ENCODE measurements at regions not wholly inside any gene's neighbourhood (a gene's known extent, or its start where the extent isn't known, plus 50 kb on each side); places are given as distances from the start of the nearest gene placed in this dataset.

DNA sequence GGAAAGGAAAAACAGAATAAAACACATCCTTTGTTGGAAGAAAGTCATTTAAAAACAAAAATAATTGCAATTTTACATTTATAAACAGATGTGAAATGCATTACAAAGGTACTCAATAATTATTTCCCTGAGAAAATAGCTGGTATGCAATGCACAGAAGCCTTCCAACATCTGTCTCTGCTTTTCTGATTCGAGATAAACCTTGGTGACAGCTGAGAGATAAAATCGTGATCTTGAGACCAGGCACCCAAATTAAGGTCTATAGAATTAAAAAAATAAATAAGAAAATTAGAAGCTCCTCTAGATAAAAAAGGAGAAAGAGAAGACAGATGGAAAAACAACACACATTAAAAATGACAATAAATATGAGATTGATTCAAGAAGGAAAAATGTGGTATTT, 544.0 kb downstream of the SPRY1 start:
- DNase-seq (ENCODE audit: low read depth): no peak

DNA sequence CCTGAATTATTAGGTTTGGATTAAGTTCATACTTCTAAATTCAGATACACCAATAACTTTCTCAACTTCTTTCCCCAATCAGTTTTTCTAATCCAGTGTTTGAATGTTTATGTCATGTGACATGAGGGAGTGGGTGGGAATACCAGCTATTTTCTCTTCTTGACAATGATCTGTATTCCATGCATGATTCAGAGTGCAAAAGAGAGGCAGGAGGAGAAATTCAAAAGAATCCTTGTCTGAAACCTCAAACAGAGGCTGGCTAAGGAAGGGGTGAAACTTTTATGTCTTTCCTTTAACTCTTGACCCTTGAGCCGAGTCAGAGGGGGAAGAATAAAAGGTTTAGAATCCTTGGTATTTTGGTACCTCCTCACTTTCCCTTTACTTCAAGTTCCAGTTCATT, 544.7 kb downstream of the SPRY1 start:
- no peak for DNase-seq (ENCODE audit: low read depth)

GRCh38 chr4:123943976-123944375, 547.4 kb downstream of the SPRY1 start:
- DNase-seq (ENCODE audit: low read depth): no peak

DNA sequence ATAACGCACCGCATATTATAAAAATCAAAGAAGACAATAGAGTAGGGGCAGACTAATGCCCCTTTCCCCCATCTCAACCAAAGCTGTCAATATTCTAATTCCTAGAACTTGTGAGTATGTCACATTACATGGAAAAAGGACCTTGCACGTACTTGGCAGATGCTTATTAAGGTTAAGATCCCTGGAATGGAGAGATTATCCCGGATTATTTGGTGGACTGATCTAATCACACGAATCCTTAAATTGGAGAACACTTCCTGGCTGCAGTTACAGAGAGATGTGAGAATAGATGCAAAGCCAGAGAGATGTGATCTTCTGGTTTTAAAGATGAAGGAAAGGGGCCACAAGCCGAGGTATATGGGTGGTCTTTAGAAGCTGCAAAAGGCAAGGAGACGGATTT, 548.7 kb downstream of the SPRY1 start:
- DNase-seq (ENCODE audit: low read depth): no peak

GRCh38 chr4:123950530-123950929, 553.9 kb downstream of the SPRY1 start:
- no peak for DNase-seq (ENCODE audit: low read depth)

DNA sequence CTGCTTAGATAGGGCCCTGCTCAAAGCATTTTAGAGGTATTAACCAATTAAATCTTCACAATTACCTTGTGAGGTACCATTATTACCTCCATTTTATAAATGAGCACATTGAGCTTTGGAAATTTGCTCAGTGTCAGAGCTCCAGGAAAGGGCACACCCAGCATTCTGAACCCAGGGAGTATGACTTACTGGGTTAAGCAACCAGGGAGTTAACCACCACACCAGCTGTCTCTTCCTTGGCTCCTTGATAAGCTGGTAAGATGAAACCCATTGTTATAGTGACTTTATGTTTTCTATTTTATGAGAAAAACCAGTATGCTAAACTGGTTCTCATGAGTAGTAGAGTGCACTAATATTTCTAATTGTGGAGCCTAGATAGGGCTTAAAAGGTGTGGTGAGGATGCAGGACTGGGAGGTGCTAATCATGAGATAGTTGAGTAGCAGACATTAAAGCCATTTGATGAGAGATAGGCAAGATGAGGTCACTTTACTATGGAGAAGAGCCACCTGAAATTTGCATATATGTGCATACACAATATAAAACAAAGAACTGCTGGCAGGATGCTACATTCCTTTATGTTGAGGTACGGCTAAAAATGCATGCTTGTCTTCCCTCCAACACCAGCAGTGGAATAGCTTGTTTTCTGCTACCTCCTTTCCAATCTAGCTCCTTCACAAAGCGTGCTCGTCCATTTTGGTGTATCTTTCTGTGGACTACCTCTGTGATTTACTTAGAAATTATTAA, 556.1 kb downstream of the SPRY1 start:
- no peak for DNase-seq (ENCODE audit: low read depth)

DNA sequence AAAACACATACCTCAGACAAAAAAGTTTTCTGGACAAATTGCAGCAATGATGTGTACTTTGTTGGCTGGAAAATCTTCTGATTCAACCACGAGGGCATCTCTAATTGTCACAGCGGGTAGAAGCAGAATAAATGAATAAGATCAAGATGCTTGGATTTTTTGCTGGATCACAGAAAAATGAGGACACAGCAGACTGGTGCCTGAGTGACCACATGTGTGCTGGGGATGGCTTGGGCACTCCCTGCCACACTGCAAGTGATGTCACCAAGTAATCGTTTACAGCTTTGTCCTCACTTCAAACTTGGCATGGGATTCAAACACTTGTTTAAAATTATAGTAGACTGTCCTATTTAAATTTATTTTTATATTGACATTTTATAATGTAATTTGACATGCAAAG, 557.0 kb downstream of the SPRY1 start:
- DNase-seq (ENCODE audit: low read depth): no peak

DNA sequence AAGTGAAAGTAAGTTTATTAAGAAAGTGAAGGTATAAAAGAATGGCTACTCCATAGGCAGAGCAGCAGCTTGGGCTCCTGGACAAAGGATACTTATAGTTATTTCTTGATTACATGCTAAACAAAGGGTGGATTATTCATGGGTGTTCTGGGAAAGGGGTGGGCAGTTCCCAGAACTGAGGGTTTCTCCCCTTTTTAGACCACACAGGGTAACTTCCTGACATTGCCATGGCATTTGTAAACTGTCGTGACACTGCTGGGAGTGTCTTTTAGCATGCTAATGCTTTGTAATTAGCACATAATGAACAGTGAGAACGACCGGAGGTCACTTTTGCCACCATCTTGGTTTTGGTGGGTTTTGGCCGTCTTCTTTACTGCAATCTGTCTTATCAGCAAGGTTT, 557.6 kb downstream of the SPRY1 start:
- no peak for DNase-seq (ENCODE audit: low read depth)

DNA sequence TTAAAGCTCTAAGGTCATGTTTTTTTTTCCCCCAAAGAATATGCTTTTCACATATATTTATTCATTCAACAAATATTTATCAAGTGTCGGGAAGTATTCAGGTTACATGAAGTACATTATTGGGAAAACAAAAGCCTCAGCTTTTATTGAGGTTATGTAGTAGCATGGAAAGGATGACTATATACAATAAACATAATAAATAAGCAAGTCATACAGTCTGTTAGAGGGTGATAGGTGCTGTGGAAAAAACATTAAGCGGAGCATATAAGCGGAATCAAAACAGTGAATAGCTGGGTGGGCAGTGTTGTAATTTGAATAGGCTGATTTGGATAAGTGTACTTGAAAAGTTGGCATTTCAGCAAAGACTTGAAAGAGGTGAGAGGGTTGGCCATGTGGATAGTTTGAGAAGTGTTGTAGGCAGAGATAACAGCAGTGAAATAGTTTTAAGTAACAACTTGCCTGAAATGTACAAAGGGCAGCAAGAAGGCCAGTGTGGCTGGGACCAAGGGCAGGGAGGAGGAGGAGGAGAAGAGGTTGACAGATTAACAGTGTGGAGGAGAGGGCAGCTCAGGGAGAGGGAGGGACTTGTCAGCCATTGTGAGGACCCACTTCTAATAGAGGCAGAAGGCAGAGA, 558.7 kb downstream of the SPRY1 start:
- no peak for DNase-seq (ENCODE audit: low read depth)

- DNase-seq (ENCODE audit: low read depth): no peak
Observed at GRCh38 chr4:123956204-123956603, 559.6 kb downstream of the SPRY1 start.

DNA sequence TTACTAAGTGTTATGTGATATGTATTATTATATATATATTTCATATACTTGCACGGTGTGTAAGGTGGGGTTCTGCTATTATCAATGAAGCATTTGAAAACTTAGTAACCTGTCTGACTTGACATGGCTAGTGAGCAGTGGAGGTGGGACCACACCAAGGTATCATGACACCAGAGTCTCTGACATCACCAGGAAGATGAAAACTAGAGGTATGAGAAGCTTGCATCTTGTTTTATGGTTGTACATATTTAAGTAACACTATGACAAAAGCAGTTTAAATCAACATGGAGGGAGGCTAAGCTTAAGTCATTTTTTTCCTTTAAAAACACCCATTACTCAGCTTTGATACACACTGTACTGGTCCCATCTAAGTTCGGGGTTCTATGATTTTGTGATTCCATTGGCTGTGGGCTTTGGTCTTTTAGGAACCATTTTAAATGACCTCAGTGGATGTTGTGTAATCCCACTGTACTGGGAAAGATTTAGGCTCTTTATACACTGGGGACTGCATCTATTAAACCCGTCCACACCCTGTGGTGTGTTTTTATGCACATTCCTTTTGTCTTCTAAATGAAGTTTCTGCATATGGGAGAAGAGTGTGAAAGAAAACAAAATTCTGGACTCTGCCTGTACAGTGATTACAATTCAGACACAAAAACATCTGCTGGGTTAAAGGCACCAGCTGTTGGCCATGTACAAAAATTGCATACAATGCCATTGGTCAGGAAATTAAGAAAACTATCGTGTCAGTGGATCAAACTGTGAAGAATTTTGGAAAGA, 570.6 kb downstream of the SPRY1 start:
- no peak for DNase-seq (ENCODE audit: low read depth)

DNA sequence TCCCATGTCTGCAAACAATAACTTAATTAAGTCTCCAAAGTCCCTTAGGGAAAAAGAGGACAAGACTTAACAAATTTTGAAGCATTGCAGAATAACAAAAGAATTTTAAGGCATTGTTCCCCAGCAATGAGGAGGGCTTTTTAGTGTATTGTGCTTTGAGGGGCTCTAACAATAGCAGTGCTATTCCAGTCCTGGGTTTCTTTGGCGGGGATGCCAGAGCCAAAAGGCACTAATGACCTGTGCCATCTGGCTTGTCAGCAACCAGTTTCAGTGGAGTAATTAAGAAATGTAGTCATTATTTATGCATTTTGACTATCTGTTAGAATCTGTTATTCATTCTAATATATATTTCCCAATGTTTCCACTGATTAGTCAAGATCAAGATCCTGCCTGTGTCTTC, 575.4 kb downstream of the SPRY1 start:
- no peak for DNase-seq (ENCODE audit: low read depth)

- DNase-seq (ENCODE audit: low read depth): no peak
Observed at GRCh38 chr4:123974386-123975149, 578.0 kb downstream of the SPRY1 start.

GRCh38 chr4:123976285-123976684, 579.7 kb downstream of the SPRY1 start:
- DNase-seq (ENCODE audit: low read depth): no peak

- DNase-seq (ENCODE audit: low read depth): no peak
Observed at GRCh38 chr4:123976819-123977218, 580.2 kb downstream of the SPRY1 start.

GRCh38 chr4:123977641-123978081, 581.1 kb downstream of the SPRY1 start:
- DNase-seq (ENCODE audit: low read depth): no peak

DNA sequence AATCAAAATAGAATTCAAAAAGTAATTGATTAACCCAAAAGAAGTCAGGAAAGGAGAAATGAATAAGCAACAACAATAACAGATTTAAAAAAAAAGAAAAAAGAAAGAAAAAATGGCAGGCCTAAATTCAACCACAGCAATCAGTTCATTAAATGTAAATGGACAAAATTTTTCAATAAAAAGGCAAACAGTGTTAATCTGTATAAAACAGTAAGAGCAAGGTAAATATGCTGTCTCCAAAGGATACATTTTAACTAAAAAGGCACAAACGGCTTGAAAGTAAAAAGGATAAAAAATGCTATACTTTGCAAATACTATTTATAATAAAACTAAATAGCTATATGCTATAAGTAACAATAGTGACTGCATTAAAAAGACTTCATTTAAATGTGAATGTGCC, 582.0 kb downstream of the SPRY1 start:
- no peak for DNase-seq (ENCODE audit: low read depth)

DNA sequence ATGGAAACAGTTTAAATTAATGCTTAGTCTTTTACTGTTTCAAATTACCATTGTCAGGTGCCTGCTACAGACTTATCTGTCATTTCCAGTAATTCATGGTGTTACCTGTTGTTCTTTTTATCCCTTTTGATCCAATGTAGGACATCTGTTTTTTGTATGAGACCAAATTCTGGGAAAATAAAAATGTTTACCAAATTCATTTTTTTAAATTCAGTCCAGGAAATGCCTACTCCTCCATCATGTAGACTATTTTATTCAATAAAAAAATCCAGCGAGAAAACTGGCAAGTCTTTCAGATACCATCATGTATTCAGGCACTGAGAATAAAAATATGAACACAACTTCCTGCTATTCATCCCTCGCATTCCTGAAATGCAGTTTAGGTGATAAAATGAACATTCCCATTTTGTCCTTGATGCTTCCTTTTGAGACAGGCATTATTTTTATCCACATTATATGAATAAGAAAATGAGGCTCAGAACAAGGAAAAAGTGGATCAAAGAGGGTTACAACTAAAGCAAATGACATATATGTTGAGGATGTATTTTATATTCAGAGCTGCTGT, 584.2 kb downstream of the SPRY1 start:
- DNase-seq (ENCODE audit: low read depth): no peak

DNA sequence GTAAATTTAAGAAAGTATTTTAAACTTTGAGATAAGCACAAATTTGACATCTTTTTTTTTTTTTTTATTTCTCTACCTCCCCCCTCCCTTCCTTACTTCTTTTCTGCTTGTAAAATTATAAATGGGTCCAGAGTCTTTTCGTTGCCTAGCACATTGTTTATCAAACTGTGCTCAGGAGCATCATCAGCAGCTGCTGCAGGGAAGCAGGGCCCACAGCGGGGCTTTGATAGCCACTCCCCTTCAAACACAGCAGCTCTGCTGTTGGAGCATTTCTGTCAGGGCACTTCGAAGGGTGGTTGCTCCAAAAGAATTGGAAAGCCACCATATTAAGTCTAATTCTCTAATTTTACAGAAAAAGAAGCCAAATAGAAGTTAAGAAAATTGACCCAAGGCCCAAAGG, 588.3 kb downstream of the SPRY1 start:
- no peak for DNase-seq (ENCODE audit: low read depth)

GRCh38 chr4:123986268-123986798, 589.7 kb downstream of the SPRY1 start:
- DNase-seq (ENCODE audit: low read depth): no peak

DNA sequence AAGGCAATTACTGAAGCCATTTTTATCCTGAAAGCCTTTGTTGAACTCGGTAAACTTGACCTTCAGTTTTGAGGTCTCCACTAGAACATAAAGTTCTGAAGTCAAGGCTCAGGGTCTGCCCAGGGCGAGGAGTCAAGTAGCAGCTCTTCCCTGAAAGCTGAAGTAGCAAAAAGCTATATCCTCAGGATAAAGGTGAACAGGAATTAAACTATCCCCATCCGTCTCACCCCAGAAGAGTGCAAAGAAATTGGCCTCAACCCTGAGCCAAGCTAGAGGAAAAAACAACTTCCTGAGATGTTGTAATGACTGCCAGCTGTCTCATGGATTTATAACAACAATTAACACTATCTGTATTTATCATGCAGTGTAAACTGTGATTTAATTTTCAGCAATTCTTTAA, 590.8 kb downstream of the SPRY1 start:
- DNase-seq (ENCODE audit: low read depth): no peak

All from activated T-helper 1 cell treated with Interleukin-2 at 50 U/mL for 16 hours (primary cell).